ENCODE measurements at regions not wholly inside any gene's neighbourhood (a gene's known extent, or its start where the extent isn't known, plus 50 kb on each side); places are given as distances from the start of the nearest gene placed in this dataset.

DNA sequence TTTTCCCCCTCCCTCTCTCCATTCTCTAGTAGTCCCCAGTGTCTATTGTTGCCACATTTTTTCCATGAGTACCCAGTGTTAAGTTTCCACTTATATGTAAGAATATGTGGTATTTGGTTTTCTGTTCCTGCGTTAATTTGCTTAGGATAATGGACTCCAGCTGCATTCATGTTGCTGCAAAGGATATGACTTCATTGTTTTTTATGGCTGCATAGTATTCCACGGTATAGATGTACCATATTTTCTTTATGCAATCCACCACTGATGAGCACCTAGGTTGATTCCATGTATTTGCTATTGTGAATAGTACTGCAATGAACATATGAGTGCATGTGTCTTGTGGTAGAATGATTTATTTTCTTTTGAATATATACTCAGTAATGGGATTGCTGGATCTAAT is 77.4 kb upstream of the MEGF10 start:
- Histone ChIP-seq H3K9me3 (ENCODE audit: control insufficient read depth, insufficient read depth, low read depth, low read length) (no peaks in the 10 kb centered on the region), H3K36me3 (ENCODE audit: control insufficient read depth, insufficient read depth, low read length) (no peaks in the 10 kb centered on the region), H3K27me3 (ENCODE audit: control insufficient read depth, insufficient read depth, low read length) (no peaks in the 10 kb centered on the region), H3K4me1 (ENCODE audit: control insufficient read depth, insufficient read depth, low read length) (no peaks in the 10 kb centered on the region), H3K4me3 (ENCODE audit: low read depth in 2 of 2, low read length in 2 of 2) (no peak overlapping the region), H3K27ac (ENCODE audit: low read length) (no peak overlapping the region)
- no TSS peak for BruUV-seq (replicated peaks)
- ChIA-PET CTCF (no interaction called here), POLR2A (interaction anchor here (0.5 kb wide), 1 partner anchor 491 kb away, joined by 3 read pairs; no protein-coding TSS in a partner anchor)
- DNase-seq (ENCODE audit: low read depth, low spot score), result no peak
- in situ Hi-C loops (cut with HindIII; ENCODE audit: low pct_unique_long_range_greater_than_20kb, low sequenced_read_pairs) (no loop called here), intact Hi-C loops (cut with micrococcal nuclease; ENCODE audit: unreplicated experiment) (no loop called here)
- TF ChIP-seq REST (IDR thresholded peaks at IDR 0.05; ENCODE audit: insufficient read depth in 1 of 2, low read depth in 2 of 2, low read length in 1 of 2), result no peak
- no peak for TF ChIP-seq TCF7L2 (IDR thresholded peaks at IDR 0.05; ENCODE audit: low read depth, low read length)
- TF ChIP-seq, protein P1, sequence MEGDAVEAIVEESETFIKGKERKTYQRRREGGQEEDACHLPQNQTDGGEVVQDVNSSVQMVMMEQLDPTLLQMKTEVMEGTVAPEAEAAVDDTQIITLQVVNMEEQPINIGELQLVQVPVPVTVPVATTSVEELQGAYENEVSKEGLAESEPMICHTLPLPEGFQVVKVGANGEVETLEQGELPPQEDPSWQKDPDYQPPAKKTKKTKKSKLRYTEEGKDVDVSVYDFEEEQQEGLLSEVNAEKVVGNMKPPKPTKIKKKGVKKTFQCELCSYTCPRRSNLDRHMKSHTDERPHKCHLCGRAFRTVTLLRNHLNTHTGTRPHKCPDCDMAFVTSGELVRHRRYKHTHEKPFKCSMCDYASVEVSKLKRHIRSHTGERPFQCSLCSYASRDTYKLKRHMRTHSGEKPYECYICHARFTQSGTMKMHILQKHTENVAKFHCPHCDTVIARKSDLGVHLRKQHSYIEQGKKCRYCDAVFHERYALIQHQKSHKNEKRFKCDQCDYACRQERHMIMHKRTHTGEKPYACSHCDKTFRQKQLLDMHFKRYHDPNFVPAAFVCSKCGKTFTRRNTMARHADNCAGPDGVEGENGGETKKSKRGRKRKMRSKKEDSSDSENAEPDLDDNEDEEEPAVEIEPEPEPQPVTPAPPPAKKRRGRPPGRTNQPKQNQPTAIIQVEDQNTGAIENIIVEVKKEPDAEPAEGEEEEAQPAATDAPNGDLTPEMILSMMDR (IDR thresholded peaks at IDR 0.05), result no peak
- TF ChIP-seq POLR2AphosphoS5 (IDR thresholded peaks at IDR 0.05; ENCODE audit: low read depth, low read length), result no peak
- no peak for TF ChIP-seq SIN3A (IDR thresholded peaks at IDR 0.05; ENCODE audit: borderline replicate concordance, insufficient read depth, low read depth, low read length)
- no peak for ATAC-seq

DNA sequence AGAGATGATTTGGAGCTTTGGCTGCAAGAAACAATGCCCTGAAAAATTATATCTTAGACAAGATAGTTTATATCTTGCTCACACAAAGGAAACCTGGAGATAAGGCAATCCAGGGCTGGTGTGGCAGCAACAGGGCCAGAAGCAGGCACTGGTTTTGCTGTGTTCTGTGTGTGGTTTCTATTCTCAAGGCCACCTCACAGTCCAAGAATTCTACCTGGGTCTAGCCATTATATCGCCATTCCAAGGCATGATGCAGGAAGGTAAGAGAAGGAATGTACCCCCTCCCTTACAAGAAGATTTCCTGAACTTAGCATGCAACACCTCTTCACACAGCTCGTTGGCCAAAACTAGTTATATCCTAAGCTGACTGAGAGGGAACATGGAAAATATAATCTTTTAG is 74.5 kb upstream of the MEGF10 start:
- intact Hi-C loops (cut with micrococcal nuclease; ENCODE audit: unreplicated experiment), result no loop called here
- Histone ChIP-seq H3K27ac (ENCODE audit: low read length) (no peak overlapping the region), H3K4me1 (ENCODE audit: control insufficient read depth, insufficient read depth, low read length) (no peaks in the 10 kb centered on the region), H3K36me3 (ENCODE audit: control insufficient read depth, insufficient read depth, low read length) (no peaks in the 10 kb centered on the region), H3K4me3 (ENCODE audit: low read depth in 2 of 2, low read length in 2 of 2) (no peak overlapping the region), H3K27me3 (ENCODE audit: control insufficient read depth, insufficient read depth, low read length) (no peaks in the 10 kb centered on the region), H3K9me3 (ENCODE audit: control insufficient read depth, insufficient read depth, low read depth, low read length) (no peaks in the 10 kb centered on the region)
- ATAC-seq (no peak), DNase-seq (ENCODE audit: low read depth, low spot score) (no peak)
- in situ Hi-C loops (cut with HindIII; ENCODE audit: low pct_unique_long_range_greater_than_20kb, low sequenced_read_pairs), result no loop called here
- no peak for TF ChIP-seq TCF7L2 (IDR thresholded peaks at IDR 0.05; ENCODE audit: low read depth, low read length)
- TF ChIP-seq SIN3A (IDR thresholded peaks at IDR 0.05; ENCODE audit: borderline replicate concordance, insufficient read depth, low read depth, low read length), result no peak
- TF ChIP-seq POLR2AphosphoS5 (IDR thresholded peaks at IDR 0.05; ENCODE audit: low read depth, low read length), result no peak
- TF ChIP-seq, protein P1 (IDR thresholded peaks at IDR 0.05), result no peak
- no peak for TF ChIP-seq REST (IDR thresholded peaks at IDR 0.05; ENCODE audit: insufficient read depth in 1 of 2, low read depth in 2 of 2, low read length in 1 of 2)
- no TSS peak for BruUV-seq (replicated peaks)
- POLR2A ChIA-PET, result no interaction called here
- CTCF ChIA-PET, result interaction anchor here (0.5 kb wide), 1 partner anchor 549 kb away, joined by 11 read pairs; no protein-coding TSS in a partner anchor
